ENCODE measurements at regions not wholly inside any gene's neighbourhood (a gene's known extent, or its start where the extent isn't known, plus 50 kb on each side); places are given as distances from the start of the nearest gene placed in this dataset.
A peak's percentile ranks its signal among the peaks of the same experiment; 100 is the strongest.

DNA sequence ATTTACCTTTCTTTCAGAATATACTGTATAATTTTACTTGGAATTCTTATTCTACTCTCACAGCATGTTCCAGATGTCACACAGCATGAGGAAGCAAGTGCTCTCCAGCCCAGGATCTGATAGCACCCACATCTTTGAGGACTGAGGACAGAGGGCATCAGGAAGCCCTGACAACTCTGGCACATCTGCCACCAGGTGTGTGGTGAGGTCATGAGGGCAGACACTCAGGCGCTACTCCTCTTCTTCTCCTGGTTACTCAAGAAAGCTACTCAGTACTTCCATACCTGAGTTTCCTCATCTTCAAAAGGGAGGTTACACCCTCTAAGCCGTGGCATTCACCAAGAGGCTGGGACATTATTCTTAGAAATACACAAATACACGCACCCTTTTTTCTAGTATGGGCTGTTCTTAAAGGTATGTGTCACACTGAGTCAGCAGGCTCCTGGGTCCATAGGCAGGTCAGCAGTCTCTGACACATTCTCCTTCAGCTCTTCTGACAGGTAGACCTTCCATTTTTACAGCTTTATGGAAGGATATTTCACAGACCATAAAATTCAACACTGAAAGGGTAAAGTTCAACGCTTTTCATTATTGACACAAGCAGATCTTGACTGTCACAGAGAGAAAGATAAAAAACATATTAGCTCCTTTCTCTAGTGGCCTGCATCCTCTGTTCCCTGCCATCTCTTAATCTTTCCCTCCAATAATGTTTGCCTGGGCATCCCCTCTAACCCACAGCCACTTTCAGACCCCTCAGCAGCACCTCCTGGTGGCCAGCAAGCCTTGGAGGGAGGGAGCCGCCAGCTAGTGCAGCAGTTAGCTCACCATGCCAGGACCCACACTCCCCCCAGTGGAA lies 103.2 kb upstream of the TJP1 start:
- Histone ChIP-seq H3K4me2 (ENCODE audit: insufficient read depth in 1 of 2, low read depth in 2 of 2, low read length in 2 of 2) (no peak overlapping the region), H3K79me2 (ENCODE audit: control insufficient read depth in 1 of 2, insufficient read depth in 2 of 2, low read length in 2 of 2) (no peaks in the 10 kb centered on the region), H2BK12ac (ENCODE audit: low read depth, low read length) (peak overlapping the region; percentile 88), H3K4me3 (ENCODE audit: extremely low read depth in 1 of 4, insufficient read depth in 2 of 4, low read depth in 3 of 4, low read length in 4 of 4) (no peak overlapping the region), H3K9me3 (ENCODE audit: insufficient read depth in 2 of 2, low read depth in 1 of 2, low read length in 1 of 2) (no peaks in the 10 kb centered on the region), H2BK120ac (replicated peaks; ENCODE audit: low read depth, low read length) (no peak overlapping the region), H2BK5ac (ENCODE audit: low read depth, low read length) (peak overlapping the region; percentile 81), H2AFZ (ENCODE audit: low read length) (no peak overlapping the region), H4K5ac (ENCODE audit: insufficient read length, low read depth, low read length) (no peak overlapping the region), H3K9ac (replicated peaks in 1 of 4; ENCODE audit: extremely low read depth in 1 of 4, low read depth in 3 of 4, low read length in 3 of 4) (no peak overlapping the region), H2BK15ac (ENCODE audit: low read length) (no peak overlapping the region), H2AK5ac (ENCODE audit: low read depth, low read length) (0 out of 2 replicates have a peak overlapping the region, but pooled peaks have one; percentile 11), H3K27me3 (replicated peaks in 1 of 4; ENCODE audit: control insufficient read depth in 3 of 4, extremely low read depth in 1 of 4, insufficient read depth in 3 of 4, low read length in 3 of 4) (no peaks in the 10 kb centered on the region), H3K18ac (ENCODE audit: extremely low read depth, low read length) (peak overlapping the region; percentile 71; the same call in 1 of the 2 replicates), H3K4me1 (replicated peaks in 1 of 4; ENCODE audit: control insufficient read depth in 3 of 4, insufficient read depth in 4 of 4, low read length in 3 of 4) (peaks cover 7 to 15% (median 10%) of the 10 kb centered on the region in 4 experiments), H3K27ac (ENCODE audit: low read depth, low read length) (0 out of 2 replicates have a peak overlapping the region, but pooled peaks have one; percentile 16), H3K79me1 (ENCODE audit: low read depth, low read length) (no peaks in the 10 kb centered on the region), H3K36me3 (ENCODE audit: control insufficient read depth in 2 of 4, insufficient read depth in 4 of 4, low read length in 3 of 4) (no peaks in the 10 kb centered on the region), H3K14ac (ENCODE audit: insufficient read length) (no peak overlapping the region), H3K23ac (ENCODE audit: insufficient read length) (no peak overlapping the region), H4K91ac (replicated peaks; ENCODE audit: insufficient read length, low read length) (no peak overlapping the region), H3K4ac (replicated peaks; ENCODE audit: insufficient read length, low read depth, low read length) (no peak overlapping the region), H3K23me2 (ENCODE audit: low read depth, low read length) (no peaks in the 10 kb centered on the region), H2BK20ac (ENCODE audit: low read length) (peak overlapping the region; percentile 7; the same call in 1 of the 2 replicates), H4K20me1 (replicated peaks in 1 of 2; ENCODE audit: control insufficient read depth in 1 of 2, insufficient read depth in 2 of 2, low read length in 2 of 2) (no peaks in the 10 kb centered on the region), H4K8ac (ENCODE audit: extremely low read depth, insufficient read depth, low read length) (no peak overlapping the region), H3K56ac (replicated peaks; ENCODE audit: insufficient read length, low read depth, low read length) (no peak overlapping the region)
- ChIA-PET POLR2A (ENCODE audit: partially characterized antibody) (interaction anchor here (0.6 to 4.3 kb wide), 21 partner anchors 9 to 252 kb away, joined by 3 to 33 read pairs (median 3); partner anchors contain the start of gene TJP1), CTCF (ENCODE audit: partially characterized antibody) (interaction anchor here (0.6 to 3.5 kb wide), 83 partner anchors 8 to 301 kb away, joined by 3 to 28 read pairs (median 5); no protein-coding TSS in a partner anchor)
- DNase-seq (ENCODE audit: low read depth in 1 of 2, low spot score in 2 of 2): peak; percentile 79 to 93
- WGBS, 2 experiments (ENCODE audit: extremely low coverage in 1 of 2, insufficient coverage in 1 of 2, insufficient read length in 1 of 2, insufficient replicate concordance in 2 of 2, low coverage in 1 of 2, low lambda C conversion rate in 2 of 2, missing lambda C conversion rate in 1 of 2): 67% methylated on average over 5 of the region's 5 CpGs; no CpG with 5 or more reads in 1 of the 2 experiments
- peak; percentile 88 for FAIRE-seq
- TF ChIP-seq, protein P1, sequence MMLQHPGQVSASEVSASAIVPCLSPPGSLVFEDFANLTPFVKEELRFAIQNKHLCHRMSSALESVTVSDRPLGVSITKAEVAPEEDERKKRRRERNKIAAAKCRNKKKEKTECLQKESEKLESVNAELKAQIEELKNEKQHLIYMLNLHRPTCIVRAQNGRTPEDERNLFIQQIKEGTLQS (IDR thresholded peaks at IDR 0.05; ENCODE audit: insufficient read depth, low read depth, low read length): peak; percentile 31; the same call in 1 of the 2 replicates
- TF ChIP-seq, protein P2, sequence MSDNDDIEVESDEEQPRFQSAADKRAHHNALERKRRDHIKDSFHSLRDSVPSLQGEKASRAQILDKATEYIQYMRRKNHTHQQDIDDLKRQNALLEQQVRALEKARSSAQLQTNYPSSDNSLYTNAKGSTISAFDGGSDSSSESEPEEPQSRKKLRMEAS (IDR thresholded peaks at IDR 0.05): 0 out of 2 replicates have a peak, but pooled peaks have one; percentile 44
- TF ChIP-seq, protein P3, sequence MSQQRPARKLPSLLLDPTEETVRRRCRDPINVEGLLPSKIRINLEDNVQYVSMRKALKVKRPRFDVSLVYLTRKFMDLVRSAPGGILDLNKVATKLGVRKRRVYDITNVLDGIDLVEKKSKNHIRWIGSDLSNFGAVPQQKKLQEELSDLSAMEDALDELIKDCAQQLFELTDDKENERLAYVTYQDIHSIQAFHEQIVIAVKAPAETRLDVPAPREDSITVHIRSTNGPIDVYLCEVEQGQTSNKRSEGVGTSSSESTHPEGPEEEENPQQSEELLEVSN (IDR thresholded peaks at IDR 0.05): no peak
- no peak for TF ChIP-seq PHF8 (conservative IDR thresholded peaks at IDR 0.05; ENCODE audit: low read depth, low read length)
- TF ChIP-seq TBP (IDR thresholded peaks at IDR 0.05; ENCODE audit: low read depth, low read length): no peak
- TF ChIP-seq JUN (IDR thresholded peaks at IDR 0.05; ENCODE audit: low read depth, low read length): no peak
- TF ChIP-seq GABPA (IDR thresholded peaks at IDR 0.05; ENCODE audit: borderline replicate concordance, insufficient read depth, low read length): no peak
- TF ChIP-seq CEBPB (IDR thresholded peaks at IDR 0.05; ENCODE audit: low read depth, low read length): no peak
- TF ChIP-seq, protein P4, sequence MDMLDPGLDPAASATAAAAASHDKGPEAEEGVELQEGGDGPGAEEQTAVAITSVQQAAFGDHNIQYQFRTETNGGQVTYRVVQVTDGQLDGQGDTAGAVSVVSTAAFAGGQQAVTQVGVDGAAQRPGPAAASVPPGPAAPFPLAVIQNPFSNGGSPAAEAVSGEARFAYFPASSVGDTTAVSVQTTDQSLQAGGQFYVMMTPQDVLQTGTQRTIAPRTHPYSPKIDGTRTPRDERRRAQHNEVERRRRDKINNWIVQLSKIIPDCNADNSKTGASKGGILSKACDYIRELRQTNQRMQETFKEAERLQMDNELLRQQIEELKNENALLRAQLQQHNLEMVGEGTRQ (IDR thresholded peaks at IDR 0.05; ENCODE audit: low read length): no peak
